T-helper 1 cell treated with Interleukin-12 subunit alpha and Interleukin-12 subunit beta and Interleukin-4 antibody, amounts not matched to agents 30 ng/mL and 1 ng/mL, for 36 hours (primary cell): ENCODE measurements at regions not wholly inside any gene's neighbourhood (a gene's known extent, or its start where the extent isn't known, plus 50 kb on each side); places are given as distances from the start of the nearest gene placed in this dataset.
"Not testable (repeated sequence)": the region's sequence is repeated elsewhere in the genome, so short reads cannot be mapped to it uniquely, and the experiment has no call there.

ENCODE experiments used
- intact Hi-C: fragments of 100-400 bp; cut with micrococcal nuclease; formaldehyde crosslinking; loops from one replicate; pipeline ENCODE4 v1.15.1; 2024

- intact Hi-C loops: not testable (repeated sequence)
These were observed 119.1 kb downstream of the MACIR start for GRCh38 chr5:103377638-103378037.

- intact Hi-C loops: no loop called here
These were observed 117.5 kb downstream of the MACIR start for GRCh38 chr5:103375863-103376591.

GRCh38 chr5:103375350-103375749 lies 116.8 kb downstream of the MACIR start:
- intact Hi-C loops: no loop called here

GRCh38 chr5:103374473-103374963 lies 116.0 kb downstream of the MACIR start:
- intact Hi-C loops: no loop called here

GRCh38 chr5:103373597-103374472 lies 115.3 kb downstream of the MACIR start:
- intact Hi-C loops: no loop called here

- intact Hi-C loops: no loop called here
These were observed 112.6 kb downstream of the MACIR start for GRCh38 chr5:103371046-103371607.

- intact Hi-C loops: no loop called here
These were observed 110.9 kb downstream of the MACIR start for GRCh38 chr5:103369125-103370120.

- intact Hi-C loops: no loop called here
These were observed 109.1 kb downstream of the MACIR start for GRCh38 chr5:103367702-103368101.

- intact Hi-C loops: no loop called here
These were observed 108.5 kb downstream of the MACIR start for GRCh38 chr5:103366918-103367549.

GRCh38 chr5:103364074-103364473 lies 105.5 kb downstream of the MACIR start:
- intact Hi-C loops: no loop called here

- intact Hi-C loops: no loop called here
These were observed 103.6 kb downstream of the MACIR start for GRCh38 chr5:103362211-103362610.

GRCh38 chr5:103360475-103360874 lies 101.9 kb downstream of the MACIR start:
- intact Hi-C loops: no loop called here

GRCh38 chr5:103358305-103358995 lies 99.9 kb downstream of the MACIR start:
- intact Hi-C loops: loop anchor here (5.0 kb wide), 1 partner anchor 101 kb away; the partner anchor contains the start of gene MACIR

GRCh38 chr5:103357636-103358035 lies 99.1 kb downstream of the MACIR start:
- intact Hi-C loops: loop anchor here (5.0 kb wide), 1 partner anchor 100 kb away; the partner anchor contains the start of gene MACIR

- intact Hi-C loops: loop anchor here (5.0 kb wide), 1 partner anchor 99 kb away; the partner anchor contains the start of gene MACIR
These were observed 98.0 kb downstream of the MACIR start for GRCh38 chr5:103356350-103357091.

- intact Hi-C loops: loop anchor here (5.0 kb wide), 1 partner anchor 98 kb away; the partner anchor contains the start of gene MACIR
These were observed 97.0 kb downstream of the MACIR start for GRCh38 chr5:103355579-103355978.

GRCh38 chr5:103354446-103354845 lies 95.9 kb downstream of the MACIR start:
- intact Hi-C loops: no loop called here

- intact Hi-C loops: no loop called here
These were observed 95.0 kb downstream of the MACIR start for GRCh38 chr5:103353581-103353980.
